ENCODE measurements at regions not wholly inside any gene's neighbourhood (a gene's known extent, or its start where the extent isn't known, plus 50 kb on each side); places are given as distances from the start of the nearest gene placed in this dataset.

DNA sequence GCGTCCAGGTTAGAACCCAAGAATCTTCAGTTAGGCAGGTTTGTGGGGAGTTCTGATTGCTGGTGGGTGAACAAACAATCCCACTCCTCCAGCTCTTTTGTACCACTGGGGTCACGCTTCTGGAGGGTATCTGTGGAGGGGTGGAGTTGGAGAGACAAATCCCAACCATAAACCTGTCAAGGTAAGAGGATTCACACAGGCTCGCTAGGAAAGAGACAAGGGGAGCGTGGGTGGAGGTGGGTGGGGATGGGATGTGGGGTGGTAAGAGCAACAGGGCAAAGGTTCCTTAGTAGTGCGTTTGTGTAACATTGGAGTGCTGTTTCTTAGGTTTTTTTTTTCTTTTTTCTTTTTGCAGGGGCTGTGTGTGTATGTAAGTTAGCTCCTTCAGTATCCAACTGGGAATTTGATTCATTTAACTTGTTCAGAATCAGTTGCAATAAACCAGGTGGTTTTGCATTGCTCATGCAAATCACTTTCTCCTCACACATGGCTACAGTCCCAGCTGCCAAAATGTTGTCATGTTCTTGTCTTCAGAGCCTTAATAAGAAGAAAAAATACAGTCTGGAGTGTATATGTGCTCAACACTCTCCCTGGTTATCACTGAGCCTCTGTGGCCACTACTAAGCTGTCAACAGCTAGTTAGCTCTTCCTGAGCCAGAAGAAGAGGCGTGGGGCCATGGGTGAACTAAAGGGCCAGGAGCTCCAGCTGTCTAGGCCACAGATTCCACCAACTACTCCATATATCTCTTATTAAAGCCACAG is 164.0 kb upstream of the RAD23B start:
- DNase-seq (ENCODE audit: low read depth): no peak

DNA sequence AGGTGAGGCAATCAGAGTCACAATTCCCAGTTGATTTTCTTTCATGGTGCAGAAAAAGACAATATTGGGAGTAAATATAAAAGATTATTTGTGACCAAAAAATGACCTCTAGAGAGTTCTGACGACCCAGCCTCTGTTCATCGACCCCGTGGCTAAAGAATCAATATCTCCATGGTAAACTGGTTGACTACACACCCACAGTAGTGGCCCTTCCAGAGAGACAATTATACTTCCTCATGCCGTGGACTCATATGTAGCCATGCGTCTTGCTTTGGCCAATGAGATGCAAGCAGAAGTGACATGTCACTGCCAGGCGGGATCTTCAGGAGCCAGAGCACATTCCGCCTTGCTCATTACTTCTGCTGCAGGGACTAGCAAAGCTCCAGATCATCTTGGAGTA is 163.3 kb upstream of the RAD23B start:
- no peak for DNase-seq (ENCODE audit: low read depth)

- no peak for DNase-seq (ENCODE audit: low read depth)
Observed at GRCh38 chr9:107123389-107123788, 159.7 kb upstream of the RAD23B start.

GRCh38 chr9:107127608-107128007 is 155.5 kb upstream of the RAD23B start:
- no peak for DNase-seq (ENCODE audit: low read depth)

GRCh38 chr9:107131108-107131799 is 151.8 kb upstream of the RAD23B start:
- DNase-seq (ENCODE audit: low read depth): no peak

DNA sequence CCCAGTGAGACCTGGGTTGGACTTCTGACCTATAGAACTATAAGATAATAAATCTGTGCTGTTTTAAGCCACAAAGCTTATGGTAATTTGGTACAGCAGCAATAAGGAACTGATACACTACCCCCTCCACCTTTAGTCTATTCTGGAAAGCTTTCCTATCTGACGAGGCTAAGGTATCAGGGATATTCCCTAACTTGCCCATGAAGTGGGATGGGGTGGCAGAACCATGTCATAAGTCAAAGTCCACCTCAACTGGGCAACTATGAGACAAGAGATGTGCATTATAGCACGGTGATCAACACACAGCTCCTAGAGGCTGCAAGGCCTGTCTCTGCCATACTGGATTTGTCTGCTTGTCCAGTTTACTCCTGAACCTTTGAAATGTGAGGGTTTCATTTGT is 146.8 kb upstream of the RAD23B start:
- no peak for DNase-seq (ENCODE audit: low read depth)

DNA sequence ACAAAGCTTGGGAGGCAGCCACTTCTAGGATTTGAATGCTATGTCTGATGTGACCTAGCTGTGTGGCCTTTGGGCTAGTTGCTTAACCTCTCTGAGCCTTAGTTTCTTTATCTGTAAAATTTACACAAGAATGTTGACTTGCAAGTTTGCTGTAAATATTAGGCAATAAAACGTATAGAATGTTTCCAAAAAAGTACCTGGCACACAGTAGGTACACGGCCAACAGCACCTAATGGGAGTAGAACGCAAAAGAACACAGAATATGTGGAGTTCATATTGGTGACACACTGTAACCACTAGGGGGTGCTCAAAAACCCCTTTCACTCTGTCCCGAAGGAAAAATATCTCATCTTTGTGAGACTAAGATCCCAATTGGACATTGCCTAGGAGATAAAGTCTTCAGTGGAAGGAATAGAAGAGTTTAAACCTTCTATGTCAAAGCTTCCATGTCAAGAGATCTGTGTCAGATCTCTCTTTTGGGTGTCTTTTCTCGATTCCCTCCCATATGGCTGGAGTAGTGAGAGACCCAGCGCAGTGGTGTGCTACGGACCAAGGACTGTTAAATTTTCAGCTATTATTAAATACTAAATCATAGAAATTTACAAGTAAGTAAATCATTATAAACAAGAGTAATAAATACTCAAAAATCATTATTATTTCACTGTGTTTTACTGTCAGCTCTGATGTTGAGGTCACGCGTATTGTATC is 145.4 kb upstream of the RAD23B start:
- DNase-seq (ENCODE audit: low read depth): no peak

DNA sequence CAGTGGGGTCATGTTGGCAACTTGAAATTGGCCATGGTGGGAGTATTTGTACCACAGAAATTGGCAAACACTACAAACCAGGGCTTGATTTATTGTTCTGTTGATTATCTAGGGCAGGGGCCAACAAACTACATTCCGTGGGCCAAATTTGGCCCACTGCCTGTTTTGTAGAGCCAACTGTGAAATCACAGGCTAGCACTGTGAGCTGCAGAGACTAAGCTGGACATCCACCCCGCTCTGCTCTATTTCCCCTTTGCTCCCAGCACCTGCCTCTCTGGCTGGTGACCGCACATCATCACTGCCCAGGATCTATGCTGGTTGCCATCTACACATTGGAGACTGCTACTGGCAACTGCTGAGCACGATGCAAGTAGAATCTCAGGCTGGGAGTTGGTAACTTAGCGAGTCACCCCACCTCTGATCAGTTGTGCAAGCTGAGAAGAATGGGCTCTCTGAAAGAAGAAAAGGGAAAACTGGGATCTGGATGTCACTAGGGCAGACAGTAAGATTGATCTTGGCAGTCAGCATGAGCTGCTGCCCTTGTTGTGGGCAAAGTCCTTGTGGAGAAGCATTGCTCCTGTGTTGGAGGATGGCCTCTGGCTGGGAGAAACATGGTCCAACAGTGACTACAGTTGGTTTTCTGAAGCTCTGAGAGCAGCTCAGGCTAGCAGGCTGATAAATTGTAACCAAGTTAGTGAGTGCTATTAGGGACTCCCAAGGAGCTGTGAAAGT is 144.7 kb upstream of the RAD23B start:
- no peak for DNase-seq (ENCODE audit: low read depth)

DNA sequence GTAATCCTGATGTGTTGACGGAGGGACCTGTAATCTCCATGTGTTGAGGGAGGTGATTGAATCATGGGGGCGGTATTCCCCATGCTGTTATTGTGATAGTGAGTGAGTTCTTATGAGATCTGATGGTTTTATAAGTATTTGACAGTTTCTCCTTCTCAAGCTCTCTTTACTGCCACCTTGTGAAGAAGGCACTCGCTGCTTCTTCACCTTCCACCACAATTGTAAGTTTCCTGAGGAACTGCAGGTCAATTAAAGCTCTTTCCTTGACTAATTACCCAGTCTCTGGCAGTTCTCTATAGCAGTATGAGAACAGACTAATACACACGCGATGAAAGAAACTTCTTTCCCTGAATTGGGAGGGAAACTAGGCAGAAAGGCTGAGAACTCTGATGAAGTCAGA is 141.1 kb upstream of the RAD23B start:
- no peak for DNase-seq (ENCODE audit: low read depth)

- no peak for DNase-seq (ENCODE audit: low read depth)
Observed at GRCh38 chr9:107142430-107142829, 140.6 kb upstream of the RAD23B start.

- DNase-seq (ENCODE audit: low read depth): no peak
Observed at GRCh38 chr9:107142896-107143603, 140.0 kb upstream of the RAD23B start.

DNA sequence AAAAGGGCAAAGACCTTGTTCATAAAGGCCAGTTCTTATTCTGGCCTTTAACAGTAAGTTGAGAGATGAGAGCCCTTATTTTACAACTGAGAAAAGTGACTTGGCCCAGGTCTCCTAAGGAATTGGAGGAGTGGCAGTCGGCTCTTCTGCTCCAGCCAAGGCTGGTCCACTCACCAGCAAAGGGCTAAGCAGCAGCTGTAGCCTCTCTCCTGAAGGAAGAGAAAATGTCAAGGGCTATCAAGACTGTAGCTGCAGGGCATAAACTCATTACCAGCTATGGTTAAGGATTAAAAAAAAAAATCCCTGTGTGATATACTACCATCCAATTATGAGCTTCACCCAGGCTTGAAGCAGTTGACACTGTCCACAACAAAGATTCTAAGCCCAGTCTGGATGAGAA is 138.6 kb upstream of the RAD23B start:
- DNase-seq (ENCODE audit: low read depth): no peak

GRCh38 chr9:107147134-107147533 is 135.9 kb upstream of the RAD23B start:
- no peak for DNase-seq (ENCODE audit: low read depth)

DNA sequence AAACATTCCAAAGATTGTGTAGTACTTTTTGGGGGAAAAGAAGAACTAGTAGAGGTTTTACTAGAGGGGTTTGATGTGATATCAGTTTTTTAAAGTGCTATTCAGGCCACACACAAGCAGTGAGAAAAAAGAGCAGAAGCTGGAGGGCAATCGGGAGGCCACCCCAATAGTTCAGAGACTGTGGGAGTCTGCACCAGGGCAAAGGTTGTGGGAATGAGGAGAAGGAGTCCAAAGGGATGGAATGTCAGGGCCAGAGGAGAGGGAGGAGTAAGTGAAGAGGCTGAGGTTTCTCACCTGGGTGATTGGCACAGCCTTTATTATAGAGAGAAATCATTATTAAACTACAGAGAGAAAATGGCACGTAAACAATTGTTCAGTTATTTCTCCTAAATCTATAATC is 134.9 kb upstream of the RAD23B start:
- DNase-seq (ENCODE audit: low read depth): no peak

GRCh38 chr9:107149756-107150155 is 133.3 kb upstream of the RAD23B start:
- DNase-seq (ENCODE audit: low read depth): no peak

GRCh38 chr9:107153336-107153735 is 129.7 kb upstream of the RAD23B start:
- DNase-seq (ENCODE audit: low read depth): no peak

DNA sequence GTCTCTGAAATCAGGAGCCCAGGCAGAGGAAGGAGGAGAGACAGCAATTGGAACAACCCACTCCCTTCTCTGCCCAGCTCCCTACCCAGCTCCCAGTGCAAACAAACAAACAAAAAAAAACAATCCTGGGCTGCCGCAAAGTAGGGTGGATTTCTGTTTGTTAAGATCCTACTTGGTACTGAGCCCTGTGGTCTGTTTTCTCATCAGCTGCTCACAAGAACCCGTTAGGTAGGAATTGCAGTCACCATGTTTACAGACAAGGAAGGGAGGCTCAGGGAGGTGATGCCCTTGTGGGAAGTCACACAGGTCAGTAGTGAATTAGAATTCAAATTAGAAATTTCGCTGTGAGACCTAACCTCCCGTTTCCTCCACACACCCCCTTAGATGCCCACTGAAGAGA is 128.8 kb upstream of the RAD23B start:
- DNase-seq (ENCODE audit: low read depth): no peak

DNA sequence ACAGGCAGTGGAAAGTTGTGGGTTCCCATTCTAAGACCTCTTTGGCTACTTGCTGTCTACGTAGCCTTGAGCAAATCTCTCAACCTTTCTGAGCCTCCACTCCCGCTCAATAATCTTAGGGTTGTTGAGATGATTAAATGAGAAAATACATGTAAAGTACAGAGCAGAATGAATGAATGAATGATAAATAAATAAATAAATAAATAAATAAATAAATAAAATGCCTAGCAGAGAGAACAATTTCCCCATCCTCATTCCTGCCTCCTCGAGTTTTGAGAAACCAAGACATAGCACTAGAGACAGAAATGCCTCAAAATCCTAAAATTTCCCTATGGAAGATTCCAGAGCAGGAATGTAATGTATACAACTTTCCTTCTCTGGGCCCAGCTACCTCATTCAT is 128.3 kb upstream of the RAD23B start:
- no peak for DNase-seq (ENCODE audit: low read depth)

DNA sequence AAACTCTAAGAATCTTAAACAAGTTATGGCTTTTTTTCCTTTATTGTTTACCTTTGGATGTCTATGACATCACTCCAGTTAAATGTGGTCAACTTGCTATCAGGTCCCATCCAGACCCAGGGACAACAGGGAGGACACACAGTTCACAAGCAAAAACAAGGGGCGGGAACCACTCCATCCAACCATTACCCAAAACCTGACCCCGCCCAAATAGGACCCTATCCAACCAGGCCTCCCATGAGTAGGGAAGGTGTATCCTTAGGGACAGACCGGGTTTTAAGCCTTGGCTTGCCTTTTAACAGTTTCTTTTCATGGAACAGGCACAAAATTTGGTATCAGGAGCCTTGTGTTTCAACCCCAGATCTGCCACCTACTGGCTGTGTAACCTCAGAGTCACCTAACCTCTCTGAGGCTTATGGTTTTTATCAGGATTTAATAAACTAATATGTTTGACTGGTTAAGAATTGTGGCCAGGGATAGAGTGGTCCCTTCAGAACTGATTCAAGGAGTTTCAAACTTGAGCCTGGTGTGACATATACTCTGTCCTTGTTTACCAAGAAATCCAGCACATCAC is 127.7 kb upstream of the RAD23B start:
- DNase-seq (ENCODE audit: low read depth): no peak

DNA sequence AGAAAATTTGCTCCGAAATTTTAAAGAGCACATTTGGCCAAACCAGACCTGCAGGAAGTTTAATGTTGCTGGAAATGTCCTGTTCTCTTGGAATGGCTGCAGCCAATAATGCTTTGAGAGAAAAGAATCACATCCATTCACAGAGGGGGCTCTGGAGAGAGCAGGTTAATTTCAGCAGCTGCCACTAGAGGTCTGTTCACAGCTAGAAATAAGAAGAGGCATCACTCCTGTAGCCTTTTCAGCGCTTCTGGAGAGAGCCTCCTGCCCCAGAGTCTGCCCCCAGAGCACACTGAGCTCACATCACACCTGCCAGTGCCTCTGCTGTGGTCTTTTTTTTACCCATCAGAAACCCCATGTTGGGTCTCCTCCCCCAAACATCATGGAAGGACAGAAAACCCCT is 124.8 kb upstream of the RAD23B start:
- DNase-seq (ENCODE audit: low read depth): no peak

- DNase-seq (ENCODE audit: low read depth): no peak
Observed at GRCh38 chr9:107161338-107161737, 121.7 kb upstream of the RAD23B start.

GRCh38 chr9:107163370-107163769 is 119.7 kb upstream of the RAD23B start:
- no peak for DNase-seq (ENCODE audit: low read depth)
